ENCODE measurements at regions not wholly inside any gene's neighbourhood (a gene's known extent, or its start where the extent isn't known, plus 50 kb on each side); places are given as distances from the start of the nearest gene placed in this dataset.

DNA sequence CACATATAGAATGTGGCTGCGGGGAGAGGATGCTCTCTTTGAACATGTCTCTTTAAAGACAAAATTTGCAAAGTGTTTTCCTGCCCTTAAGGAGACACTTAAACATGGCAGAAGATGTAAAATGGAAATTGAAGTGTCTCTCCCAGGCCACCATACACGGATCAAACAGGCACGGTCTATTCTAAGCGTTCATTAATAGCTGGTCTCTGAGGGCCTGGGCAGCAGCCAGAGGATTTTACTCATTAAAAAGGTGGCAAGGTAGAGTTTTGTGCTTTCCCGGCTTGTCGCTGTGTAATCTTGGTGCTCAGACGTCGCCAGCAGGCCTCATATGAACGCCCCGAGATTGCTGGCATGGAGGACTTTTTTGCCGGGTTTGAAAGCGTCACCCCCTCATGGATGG is 205.5 kb downstream of the EMX2 start:
- TF ChIP-seq EZH2 (IDR thresholded peaks at IDR 0.05; ENCODE audit: borderline replicate concordance, low read depth, low read length, severe bottlenecking): no peak
- TF ChIP-seq, protein P1, sequence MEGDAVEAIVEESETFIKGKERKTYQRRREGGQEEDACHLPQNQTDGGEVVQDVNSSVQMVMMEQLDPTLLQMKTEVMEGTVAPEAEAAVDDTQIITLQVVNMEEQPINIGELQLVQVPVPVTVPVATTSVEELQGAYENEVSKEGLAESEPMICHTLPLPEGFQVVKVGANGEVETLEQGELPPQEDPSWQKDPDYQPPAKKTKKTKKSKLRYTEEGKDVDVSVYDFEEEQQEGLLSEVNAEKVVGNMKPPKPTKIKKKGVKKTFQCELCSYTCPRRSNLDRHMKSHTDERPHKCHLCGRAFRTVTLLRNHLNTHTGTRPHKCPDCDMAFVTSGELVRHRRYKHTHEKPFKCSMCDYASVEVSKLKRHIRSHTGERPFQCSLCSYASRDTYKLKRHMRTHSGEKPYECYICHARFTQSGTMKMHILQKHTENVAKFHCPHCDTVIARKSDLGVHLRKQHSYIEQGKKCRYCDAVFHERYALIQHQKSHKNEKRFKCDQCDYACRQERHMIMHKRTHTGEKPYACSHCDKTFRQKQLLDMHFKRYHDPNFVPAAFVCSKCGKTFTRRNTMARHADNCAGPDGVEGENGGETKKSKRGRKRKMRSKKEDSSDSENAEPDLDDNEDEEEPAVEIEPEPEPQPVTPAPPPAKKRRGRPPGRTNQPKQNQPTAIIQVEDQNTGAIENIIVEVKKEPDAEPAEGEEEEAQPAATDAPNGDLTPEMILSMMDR (IDR thresholded peaks at IDR 0.05; ENCODE audit: borderline replicate concordance, extremely low read depth, low read length, poor library complexity, severe bottlenecking): no peak
- no peaks in the 10 kb centered on the region for H3K79me2 ChIP-seq (ENCODE audit: insufficient read depth, low read length)
- H3K27ac ChIP-seq (ENCODE audit: low read length): no peak overlapping the region
- no peaks in the 10 kb centered on the region for H3K27me3 ChIP-seq (ENCODE audit: insufficient read depth, low read length, poor library complexity)
- no peaks in the 10 kb centered on the region for H3K9me3 ChIP-seq (ENCODE audit: insufficient read depth, low read length, severe bottlenecking)
- no peak overlapping the region for H3K4me3 ChIP-seq (ENCODE audit: low read depth in 1 of 2, low read length in 2 of 2)
- ATAC-seq (ENCODE audit: insufficient read depth, low read depth) (no peak), DNase-seq (no peak)
- H3K4me2 ChIP-seq (ENCODE audit: insufficient read depth, low read length): no peak overlapping the region
- no peaks in the 10 kb centered on the region for H3K4me1 ChIP-seq (ENCODE audit: insufficient read depth, low read length)
- H3K36me3 ChIP-seq (ENCODE audit: insufficient read depth, low read length): no peaks in the 10 kb centered on the region
- H2AFZ ChIP-seq (ENCODE audit: low read depth, low read length): no peak overlapping the region
- no peaks in the 10 kb centered on the region for H4K20me1 ChIP-seq (ENCODE audit: insufficient read depth, low read length)
- no peak overlapping the region for H3K9ac ChIP-seq (ENCODE audit: low read depth, low read length)

DNA sequence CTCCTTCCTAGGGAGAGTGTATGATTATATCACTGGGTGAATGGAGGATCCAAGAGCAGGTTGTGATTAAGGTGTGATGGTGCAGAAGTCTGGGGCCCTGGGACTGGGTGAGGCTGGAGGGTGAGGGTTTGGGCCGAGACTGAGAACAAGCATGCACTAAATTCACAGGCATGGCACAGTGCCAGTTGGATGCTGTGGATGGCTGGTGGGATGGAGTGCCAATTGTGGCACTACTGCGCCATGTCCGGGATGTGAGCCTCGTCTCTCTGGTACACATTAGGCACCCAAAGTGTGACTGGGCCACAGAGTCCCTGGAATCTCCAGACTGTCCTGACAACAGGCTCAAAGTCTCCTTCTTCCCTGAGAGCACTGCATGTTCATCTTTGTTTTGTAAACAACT is 208.1 kb downstream of the EMX2 start:
- Histone ChIP-seq H3K4me2 (ENCODE audit: insufficient read depth, low read length) (no peak overlapping the region), H3K27ac (ENCODE audit: low read length) (no peak overlapping the region), H3K27me3 (ENCODE audit: insufficient read depth, low read length, poor library complexity) (no peaks in the 10 kb centered on the region), H3K9me3 (ENCODE audit: insufficient read depth, low read length, severe bottlenecking) (no peaks in the 10 kb centered on the region), H3K4me3 (ENCODE audit: low read depth in 1 of 2, low read length in 2 of 2) (no peak overlapping the region), H3K9ac (ENCODE audit: low read depth, low read length) (no peak overlapping the region), H2AFZ (ENCODE audit: low read depth, low read length) (no peak overlapping the region), H4K20me1 (ENCODE audit: insufficient read depth, low read length) (no peaks in the 10 kb centered on the region), H3K4me1 (ENCODE audit: insufficient read depth, low read length) (no peaks in the 10 kb centered on the region), H3K79me2 (ENCODE audit: insufficient read depth, low read length) (no peaks in the 10 kb centered on the region), H3K36me3 (ENCODE audit: insufficient read depth, low read length) (no peaks in the 10 kb centered on the region)
- DNase-seq (no peak), ATAC-seq (ENCODE audit: insufficient read depth, low read depth) (no peak)
- TF ChIP-seq, protein P1 (IDR thresholded peaks at IDR 0.05; ENCODE audit: borderline replicate concordance, extremely low read depth, low read length, poor library complexity, severe bottlenecking): no peak
- no peak for TF ChIP-seq EZH2 (IDR thresholded peaks at IDR 0.05; ENCODE audit: borderline replicate concordance, low read depth, low read length, severe bottlenecking)

DNA sequence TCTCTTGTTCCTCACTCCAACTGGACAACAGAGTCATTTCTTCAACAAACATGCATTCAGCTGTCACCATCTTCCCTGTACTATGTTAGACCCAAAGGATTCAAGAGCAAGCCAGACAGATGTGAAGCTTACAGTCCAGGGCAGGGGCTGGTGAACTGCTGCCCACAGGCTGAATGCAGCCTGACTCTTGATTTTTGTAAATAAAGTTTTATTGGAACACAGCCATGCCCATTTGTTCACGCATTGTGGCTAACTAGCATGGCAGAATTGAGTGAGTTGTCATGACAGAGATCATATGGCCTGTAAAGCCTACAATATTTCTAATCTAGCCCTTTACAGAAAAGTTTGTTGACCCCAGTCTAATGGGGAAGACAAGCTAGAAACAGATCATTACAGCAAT is 208.7 kb downstream of the EMX2 start:
- Histone ChIP-seq H3K4me2 (ENCODE audit: insufficient read depth, low read length) (no peak overlapping the region), H3K4me1 (ENCODE audit: insufficient read depth, low read length) (no peaks in the 10 kb centered on the region), H3K27me3 (ENCODE audit: insufficient read depth, low read length, poor library complexity) (no peaks in the 10 kb centered on the region), H3K27ac (ENCODE audit: low read length) (no peak overlapping the region), H3K79me2 (ENCODE audit: insufficient read depth, low read length) (no peaks in the 10 kb centered on the region), H3K9me3 (ENCODE audit: insufficient read depth, low read length, severe bottlenecking) (no peaks in the 10 kb centered on the region), H2AFZ (ENCODE audit: low read depth, low read length) (no peak overlapping the region), H3K9ac (ENCODE audit: low read depth, low read length) (no peak overlapping the region), H4K20me1 (ENCODE audit: insufficient read depth, low read length) (no peaks in the 10 kb centered on the region), H3K4me3 (ENCODE audit: low read depth in 1 of 2, low read length in 2 of 2) (no peak overlapping the region), H3K36me3 (ENCODE audit: insufficient read depth, low read length) (no peaks in the 10 kb centered on the region)
- no peak for TF ChIP-seq EZH2 (IDR thresholded peaks at IDR 0.05; ENCODE audit: borderline replicate concordance, low read depth, low read length, severe bottlenecking)
- TF ChIP-seq, protein P1 (IDR thresholded peaks at IDR 0.05; ENCODE audit: borderline replicate concordance, extremely low read depth, low read length, poor library complexity, severe bottlenecking): no peak
- no peak for DNase-seq
- ATAC-seq (ENCODE audit: insufficient read depth, low read depth): no peak

DNA sequence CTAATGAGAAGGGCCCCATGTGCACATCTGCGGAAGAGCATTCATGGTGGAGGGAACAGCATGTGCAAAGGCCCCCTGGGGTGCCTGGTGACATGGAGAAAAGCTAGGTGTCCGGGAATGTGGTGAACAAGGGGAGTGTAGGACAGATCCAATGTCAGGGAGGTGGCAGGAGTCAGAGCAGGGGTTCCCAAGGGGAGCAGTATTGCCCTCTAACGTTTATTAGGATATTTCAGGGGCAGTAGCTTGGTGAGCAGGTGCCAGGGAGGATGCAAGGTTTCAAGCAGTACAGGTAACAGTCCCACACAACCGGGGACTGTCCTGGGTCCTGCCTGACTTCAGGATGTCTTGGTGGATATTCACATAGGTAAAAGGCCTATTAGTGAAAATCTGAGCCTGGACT is 209.6 kb downstream of the EMX2 start:
- ATAC-seq (ENCODE audit: insufficient read depth, low read depth) (no peak), DNase-seq (no peak)
- no peak overlapping the region for H3K4me2 ChIP-seq (ENCODE audit: insufficient read depth, low read length)
- H3K9ac ChIP-seq (ENCODE audit: low read depth, low read length): no peak overlapping the region
- H3K79me2 ChIP-seq (ENCODE audit: insufficient read depth, low read length): no peaks in the 10 kb centered on the region
- H3K27me3 ChIP-seq (ENCODE audit: insufficient read depth, low read length, poor library complexity): no peaks in the 10 kb centered on the region
- TF ChIP-seq EZH2 (IDR thresholded peaks at IDR 0.05; ENCODE audit: borderline replicate concordance, low read depth, low read length, severe bottlenecking): no peak
- TF ChIP-seq, protein P1 (IDR thresholded peaks at IDR 0.05; ENCODE audit: borderline replicate concordance, extremely low read depth, low read length, poor library complexity, severe bottlenecking): no peak
- no peak overlapping the region for H2AFZ ChIP-seq (ENCODE audit: low read depth, low read length)
- H3K4me3 ChIP-seq (ENCODE audit: low read depth in 1 of 2, low read length in 2 of 2): no peak overlapping the region
- H3K4me1 ChIP-seq (ENCODE audit: insufficient read depth, low read length): no peaks in the 10 kb centered on the region
- H3K9me3 ChIP-seq (ENCODE audit: insufficient read depth, low read length, severe bottlenecking): no peaks in the 10 kb centered on the region
- H3K27ac ChIP-seq (ENCODE audit: low read length): no peak overlapping the region
- H4K20me1 ChIP-seq (ENCODE audit: insufficient read depth, low read length): no peaks in the 10 kb centered on the region
- no peaks in the 10 kb centered on the region for H3K36me3 ChIP-seq (ENCODE audit: insufficient read depth, low read length)
